Omental fat pad (tissue), 3 donors: ENCODE measurements at regions not wholly inside any gene's neighbourhood (a gene's known extent, or its start where the extent isn't known, plus 50 kb on each side); places are given as distances from the start of the nearest gene placed in this dataset.

Source experiments
- ATAC-seq: fragments of 150-250 bp; one replicate; pipeline ENCODE4 v1.9.1; 2016; ENCODE audit warnings: mild to moderate bottlenecking, moderate library complexity; ENCODE audit not compliant: low FRiP score
- DNase-seq: peaks from one replicate; pipeline ENCODE4 v3.0.0-alpha.2; 2019; ENCODE audit warnings: low spot score
- TF ChIP-seq, protein P1 (sequence below), 3 donors: fragments of 450-650 bp; IDR thresholded peaks; one replicate each; pipeline ENCODE4 v1.5.1; 2016 to 2017; ENCODE audit warnings: antibody characterized with exemption in 3 of 3, mild to moderate bottlenecking in 3 of 3, moderate library complexity in 2 of 3

- ATAC-seq = no peak
- no peak for DNase-seq
- TF ChIP-seq, protein P1, sequence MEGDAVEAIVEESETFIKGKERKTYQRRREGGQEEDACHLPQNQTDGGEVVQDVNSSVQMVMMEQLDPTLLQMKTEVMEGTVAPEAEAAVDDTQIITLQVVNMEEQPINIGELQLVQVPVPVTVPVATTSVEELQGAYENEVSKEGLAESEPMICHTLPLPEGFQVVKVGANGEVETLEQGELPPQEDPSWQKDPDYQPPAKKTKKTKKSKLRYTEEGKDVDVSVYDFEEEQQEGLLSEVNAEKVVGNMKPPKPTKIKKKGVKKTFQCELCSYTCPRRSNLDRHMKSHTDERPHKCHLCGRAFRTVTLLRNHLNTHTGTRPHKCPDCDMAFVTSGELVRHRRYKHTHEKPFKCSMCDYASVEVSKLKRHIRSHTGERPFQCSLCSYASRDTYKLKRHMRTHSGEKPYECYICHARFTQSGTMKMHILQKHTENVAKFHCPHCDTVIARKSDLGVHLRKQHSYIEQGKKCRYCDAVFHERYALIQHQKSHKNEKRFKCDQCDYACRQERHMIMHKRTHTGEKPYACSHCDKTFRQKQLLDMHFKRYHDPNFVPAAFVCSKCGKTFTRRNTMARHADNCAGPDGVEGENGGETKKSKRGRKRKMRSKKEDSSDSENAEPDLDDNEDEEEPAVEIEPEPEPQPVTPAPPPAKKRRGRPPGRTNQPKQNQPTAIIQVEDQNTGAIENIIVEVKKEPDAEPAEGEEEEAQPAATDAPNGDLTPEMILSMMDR (IDR thresholded peaks at IDR 0.05) = no peak
These were observed 424.2 kb downstream of the FGF13 start for GRCh38 chrX:138287205-138287877.

DNA sequence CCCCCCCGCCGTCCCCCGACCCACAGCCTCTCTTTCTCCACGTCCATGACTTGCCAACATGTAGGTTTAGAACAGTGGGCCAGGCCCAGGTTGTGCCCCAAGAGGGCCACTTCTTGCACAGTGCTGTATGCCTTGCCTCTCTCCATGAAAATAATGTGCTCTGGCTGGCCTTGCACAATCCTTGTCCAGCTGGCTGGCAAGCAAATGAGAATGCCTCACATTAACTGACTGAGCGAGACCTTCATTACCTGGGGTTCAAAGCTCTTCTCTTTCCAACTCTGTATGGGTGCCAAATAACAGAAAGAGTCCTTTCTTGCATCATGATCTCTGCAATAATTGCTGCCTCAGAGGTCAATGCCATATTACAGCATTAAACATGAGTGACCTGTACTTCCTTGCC lies 416.6 kb downstream of the FGF13 start:
- TF ChIP-seq, protein P1 (IDR thresholded peaks at IDR 0.05) = no peak
- DNase-seq (no peak), ATAC-seq (no peak)

- no peak for DNase-seq
- TF ChIP-seq, protein P1 (IDR thresholded peaks at IDR 0.05) = no peak
- no peak for ATAC-seq
These were observed 413.2 kb downstream of the FGF13 start for GRCh38 chrX:138298268-138298667.

- TF ChIP-seq, protein P1 (IDR thresholded peaks at IDR 0.05) = no peak
- no peak for DNase-seq
- ATAC-seq = no peak
These were observed 365.7 kb downstream of the FGF13 start for GRCh38 chrX:138345801-138346200.

GRCh38 chrX:138349351-138349750 lies 362.2 kb downstream of the FGF13 start:
- ATAC-seq (no peak), DNase-seq (no peak)
- TF ChIP-seq, protein P1 (IDR thresholded peaks at IDR 0.05) = no peak

GRCh38 chrX:138378876-138379275 lies 332.6 kb downstream of the FGF13 start:
- DNase-seq = no peak
- TF ChIP-seq, protein P1 (IDR thresholded peaks at IDR 0.05) = no peak
- no peak for ATAC-seq

DNA sequence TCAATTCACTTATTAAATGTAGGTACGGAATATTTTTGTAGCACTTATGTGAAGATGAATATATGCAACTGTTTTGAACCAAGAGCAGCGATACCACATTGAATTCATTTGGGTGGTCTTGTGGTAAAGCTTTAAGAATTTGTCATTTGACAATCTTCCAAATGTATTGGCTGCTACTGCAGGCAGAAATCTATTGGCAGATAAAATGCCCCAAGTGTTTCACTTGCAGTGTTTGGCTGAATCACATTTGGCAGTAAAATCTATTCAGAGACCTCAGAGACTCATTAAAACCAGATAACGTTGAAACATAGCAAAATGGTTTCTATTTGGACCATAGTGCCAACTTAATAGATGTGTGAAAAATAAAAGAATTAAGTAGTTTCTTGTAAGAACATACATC lies 303.4 kb downstream of the FGF13 start:
- TF ChIP-seq, protein P1 (IDR thresholded peaks at IDR 0.05) = no peak
- DNase-seq (no peak), ATAC-seq (no peak)
